Amniotic epithelial cell (primary cell): ENCODE measurements at regions not wholly inside any gene's neighbourhood (a gene's known extent, or its start where the extent isn't known, plus 50 kb on each side); places are given as distances from the start of the nearest gene placed in this dataset.
A peak's percentile ranks its signal among the peaks of the same experiment; 100 is the strongest.

Experiments
- DNase-seq: peaks from one replicate; pipeline ENCODE4 v3.0.0-alpha.2; 2010; ENCODE audit warnings: low read depth

- DNase-seq = no peak
Measured at GRCh38 chr13:71977028-71977427, 110.0 kb upstream of the DACH1 start.

GRCh38 chr13:71967990-71968389, 101.0 kb upstream of the DACH1 start:
- DNase-seq = no peak

GRCh38 chr13:71964491-71965100, 97.6 kb upstream of the DACH1 start:
- DNase-seq = peak; percentile 7

GRCh38 chr13:71962735-71963134, 95.7 kb upstream of the DACH1 start:
- DNase-seq = no peak

GRCh38 chr13:71962126-71962525, 95.1 kb upstream of the DACH1 start:
- no peak for DNase-seq

DNA sequence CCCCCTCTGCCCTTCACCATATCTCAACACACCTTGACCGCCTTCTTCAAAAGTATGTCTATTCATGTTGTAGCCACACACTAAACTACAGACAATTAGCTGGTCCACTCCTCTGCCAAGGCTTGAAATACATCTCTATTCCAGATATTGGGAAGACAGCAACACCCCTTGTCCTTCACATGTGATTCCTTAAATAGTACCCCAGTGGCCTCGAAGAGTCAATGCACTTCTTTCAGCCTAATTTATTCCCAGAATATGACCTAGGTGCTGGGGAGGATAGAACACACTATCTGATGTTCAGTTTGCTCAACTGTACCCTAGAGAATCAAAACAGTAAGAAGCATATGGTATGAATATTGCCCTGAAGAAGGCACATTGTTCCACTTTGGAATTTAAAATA, 82.4 kb upstream of the DACH1 start:
- DNase-seq = no peak

GRCh38 chr13:71939186-71939585, 72.2 kb upstream of the DACH1 start:
- DNase-seq = no peak

- no peak for DNase-seq
Measured at GRCh38 chr13:71935166-71935840, 68.3 kb upstream of the DACH1 start.

- no peak for DNase-seq
Measured at GRCh38 chr13:71924931-71925330, 57.9 kb upstream of the DACH1 start.

GRCh38 chr13:71922194-71922593, 55.2 kb upstream of the DACH1 start:
- no peak for DNase-seq
